ENCODE measurements at regions not wholly inside any gene's neighbourhood (a gene's known extent, or its start where the extent isn't known, plus 50 kb on each side); places are given as distances from the start of the nearest gene placed in this dataset.
"Not testable (repeated sequence)": the region's sequence is repeated elsewhere in the genome, so short reads cannot be mapped to it uniquely, and the experiment has no call there.

DNA sequence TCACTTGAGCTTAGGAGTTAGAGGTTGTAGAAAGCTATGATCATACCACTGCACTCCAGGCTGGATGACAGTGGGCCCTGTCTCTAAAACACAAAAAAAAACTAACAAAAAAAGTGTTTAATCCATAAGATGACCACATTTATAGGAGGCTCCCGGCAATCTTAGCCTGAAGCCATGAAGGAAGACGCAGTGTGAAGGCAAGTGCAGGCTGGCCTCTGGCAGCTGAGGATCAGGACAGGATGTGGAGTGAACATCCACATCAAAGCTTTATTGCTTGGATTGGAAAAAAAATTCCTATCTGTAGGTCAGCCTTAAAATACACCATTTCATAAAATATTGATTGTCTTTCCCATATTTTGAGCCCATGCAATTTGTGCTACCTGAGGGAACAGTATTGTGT lies 115.9 kb upstream of the SIMC1 start:
- intact Hi-C loops (cut with micrococcal nuclease; ENCODE audit: unreplicated experiment); H3K27ac ChIP-seq (ENCODE audit: extremely low read length, insufficient read depth, low read length): not testable (repeated sequence)

DNA sequence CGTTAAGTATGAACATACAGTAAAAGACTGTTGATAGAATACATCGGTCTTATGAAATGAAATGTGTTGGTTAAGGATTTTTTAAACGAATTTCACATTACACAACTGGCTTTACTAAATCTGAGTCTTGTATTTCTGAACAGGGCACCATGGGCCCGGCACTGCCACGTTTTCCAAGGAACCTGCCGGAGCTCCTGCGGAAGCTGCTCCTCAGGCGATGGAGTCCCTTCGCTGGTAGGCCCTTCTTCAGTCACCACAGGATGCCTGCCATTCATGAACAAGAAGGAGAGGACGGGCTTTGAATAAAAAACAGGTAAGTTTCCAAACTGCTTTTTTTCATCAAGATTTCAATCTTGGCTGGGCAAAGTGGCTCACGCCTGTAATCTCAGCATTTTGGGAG lies 114.1 kb upstream of the SIMC1 start:
- FAIRE-seq; DNase-seq (ENCODE audit: low spot score); intact Hi-C loops (cut with micrococcal nuclease; ENCODE audit: unreplicated experiment); H2AFZ ChIP-seq (ENCODE audit: low read length); H3K27me3 ChIP-seq (ENCODE audit: control insufficient read depth in 1 of 2, insufficient read depth in 2 of 2, low read length in 2 of 2); H3K27ac ChIP-seq (ENCODE audit: extremely low read length, insufficient read depth, low read length); CTCF ChIA-PET (ENCODE audit: low intra/inter-chr PET ratio, low total read pairs); H3K9ac ChIP-seq (ENCODE audit: insufficient read depth, low read depth, low read length); H3K4me2 ChIP-seq (ENCODE audit: low read depth, low read length); H3K9me3 ChIP-seq (ENCODE audit: low read length); H3K79me2 ChIP-seq (ENCODE audit: insufficient read depth, low read length); in situ Hi-C loops (cut with HindIII; ENCODE audit: extremely low pct_ligation_motif_present, low pct_unique_long_range_greater_than_20kb); H3K36me3 ChIP-seq (replicated peaks in 1 of 2; ENCODE audit: control insufficient read depth in 1 of 2, insufficient read depth in 2 of 2, low read length in 2 of 2); H3K4me1 ChIP-seq (ENCODE audit: insufficient read depth, low read length); H4K20me1 ChIP-seq (ENCODE audit: insufficient read depth, low read length); ATAC-seq; POLR2A ChIA-PET; H3K4me3 ChIP-seq (replicated peaks in 1 of 3; ENCODE audit: insufficient read depth in 1 of 3, low read depth in 2 of 3, low read length in 3 of 3); BruUV-seq (replicated peaks): not testable (repeated sequence)
- 76% methylated on average over 11 of the region's 11 CpGs for WGBS (ENCODE audit: low lambda C conversion rate)

More for the DNA sequence above, 115.9 kb upstream of the SIMC1 start:
- H3K27me3 ChIP-seq (ENCODE audit: control insufficient read depth in 1 of 2, insufficient read depth in 2 of 2, low read length in 2 of 2); H3K36me3 ChIP-seq (replicated peaks in 1 of 2; ENCODE audit: control insufficient read depth in 1 of 2, insufficient read depth in 2 of 2, low read length in 2 of 2); H3K9ac ChIP-seq (ENCODE audit: insufficient read depth, low read depth, low read length); CTCF ChIA-PET (ENCODE audit: low intra/inter-chr PET ratio, low total read pairs); FAIRE-seq; H2AFZ ChIP-seq (ENCODE audit: low read length); H3K4me2 ChIP-seq (ENCODE audit: low read depth, low read length); in situ Hi-C loops (cut with HindIII; ENCODE audit: extremely low pct_ligation_motif_present, low pct_unique_long_range_greater_than_20kb); H4K20me1 ChIP-seq (ENCODE audit: insufficient read depth, low read length); DNase-seq (ENCODE audit: low spot score); POLR2A ChIA-PET; H3K79me2 ChIP-seq (ENCODE audit: insufficient read depth, low read length); H3K4me3 ChIP-seq (replicated peaks in 1 of 3; ENCODE audit: insufficient read depth in 1 of 3, low read depth in 2 of 3, low read length in 3 of 3); H3K9me3 ChIP-seq (ENCODE audit: low read length); BruUV-seq (replicated peaks); H3K4me1 ChIP-seq (ENCODE audit: insufficient read depth, low read length); ATAC-seq: not testable (repeated sequence)
- 89% methylated on average over 2 of the region's 2 CpGs for WGBS (ENCODE audit: low lambda C conversion rate)

DNA sequence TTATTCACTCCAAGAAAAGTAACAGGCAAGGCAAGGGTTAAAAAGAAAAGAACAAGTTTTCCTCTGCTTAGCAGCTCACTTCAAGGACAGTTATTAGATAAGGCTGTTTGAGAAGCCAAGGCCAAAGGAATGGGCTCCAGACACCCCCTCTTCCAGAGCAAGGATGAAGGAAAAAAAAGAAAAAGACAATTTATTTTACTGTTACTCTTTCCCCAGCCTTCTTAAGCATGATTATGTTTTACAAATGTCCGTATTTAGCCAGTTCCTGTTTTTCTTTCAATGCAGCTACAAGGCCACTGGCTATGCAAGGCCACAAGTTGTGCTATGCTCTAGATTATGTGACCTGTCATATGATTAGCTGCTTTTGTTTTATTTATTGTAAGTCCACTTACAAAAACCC lies 106.5 kb upstream of the SIMC1 start:
- BruUV-seq (replicated peaks) = no TSS peak
- intact Hi-C loops (cut with micrococcal nuclease; ENCODE audit: unreplicated experiment) = no loop called here
- Histone ChIP-seq H3K4me2 (ENCODE audit: low read depth, low read length) (no peak overlapping the region), H3K4me3 (replicated peaks in 1 of 3; ENCODE audit: insufficient read depth in 1 of 3, low read depth in 2 of 3, low read length in 3 of 3) (no peak overlapping the region), H3K27me3 (ENCODE audit: control insufficient read depth in 1 of 2, insufficient read depth in 2 of 2, low read length in 2 of 2) (0 out of 5 replicates have a peak, but pooled peaks cover 0 to 6% of the 10 kb centered on the region in 2 experiments), H4K20me1 (ENCODE audit: insufficient read depth, low read length) (no peaks in the 10 kb centered on the region), H3K36me3 (replicated peaks in 1 of 2; ENCODE audit: control insufficient read depth in 1 of 2, insufficient read depth in 2 of 2, low read length in 2 of 2) (no peaks in the 10 kb centered on the region), H3K27ac (ENCODE audit: extremely low read length, insufficient read depth, low read length) (no peak overlapping the region), H3K9me3 (ENCODE audit: low read length) (no peaks in the 10 kb centered on the region), H3K9ac (ENCODE audit: insufficient read depth, low read depth, low read length) (no peak overlapping the region), H2AFZ (ENCODE audit: low read length) (no peak overlapping the region), H3K79me2 (ENCODE audit: insufficient read depth, low read length) (no peaks in the 10 kb centered on the region), H3K4me1 (ENCODE audit: insufficient read depth, low read length) (no peaks in the 10 kb centered on the region)
- DNase-seq (ENCODE audit: low spot score) (no peak), FAIRE-seq (no peak), ATAC-seq (no peak)
- 45% methylated on average over 1 of the region's 1 CpG for WGBS (ENCODE audit: low lambda C conversion rate)
- TF ChIP-seq, protein P1, sequence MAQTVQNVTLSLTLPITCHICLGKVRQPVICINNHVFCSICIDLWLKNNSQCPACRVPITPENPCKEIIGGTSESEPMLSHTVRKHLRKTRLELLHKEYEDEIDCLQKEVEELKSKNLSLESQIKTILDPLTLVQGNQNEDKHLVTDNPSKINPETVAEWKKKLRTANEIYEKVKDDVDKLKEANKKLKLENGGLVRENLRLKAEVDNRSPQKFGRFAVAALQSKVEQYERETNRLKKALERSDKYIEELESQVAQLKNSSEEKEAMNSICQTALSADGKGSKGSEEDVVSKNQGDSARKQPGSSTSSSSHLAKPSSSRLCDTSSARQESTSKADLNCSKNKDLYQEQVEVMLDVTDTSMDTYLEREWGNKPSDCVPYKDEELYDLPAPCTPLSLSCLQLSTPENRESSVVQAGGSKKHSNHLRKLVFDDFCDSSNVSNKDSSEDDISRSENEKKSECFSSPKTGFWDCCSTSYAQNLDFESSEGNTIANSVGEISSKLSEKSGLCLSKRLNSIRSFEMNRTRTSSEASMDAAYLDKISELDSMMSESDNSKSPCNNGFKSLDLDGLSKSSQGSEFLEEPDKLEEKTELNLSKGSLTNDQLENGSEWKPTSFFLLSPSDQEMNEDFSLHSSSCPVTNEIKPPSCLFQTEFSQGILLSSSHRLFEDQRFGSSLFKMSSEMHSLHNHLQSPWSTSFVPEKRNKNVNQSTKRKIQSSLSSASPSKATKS (CRISPR knock-in tag; IDR thresholded peaks at IDR 0.05) = no peak
- peak; percentile 44; the same call in 1 of the 2 replicates for TF ChIP-seq ZNF652 (CRISPR knock-in tag; IDR thresholded peaks at IDR 0.05; ENCODE audit: borderline replicate concordance, low read depth)
- CTCF ChIA-PET (ENCODE audit: low intra/inter-chr PET ratio, low total read pairs) = no interaction called here
- POLR2A ChIA-PET = no interaction called here
- in situ Hi-C loops (cut with HindIII; ENCODE audit: extremely low pct_ligation_motif_present, low pct_unique_long_range_greater_than_20kb) = no loop called here

Data from HepG2 (cell line).